ENCODE measurements at regions not wholly inside any gene's neighbourhood (a gene's known extent, or its start where the extent isn't known, plus 50 kb on each side); places are given as distances from the start of the nearest gene placed in this dataset.

GRCh38 chr10:44435196-44435595, 50.3 kb upstream of the CXCL12 start:
- H3K4me3 ChIP-seq (ENCODE audit: low read length) = no peak overlapping the region
- no peak for DNase-seq (ENCODE audit: low read depth, low spot score)

DNA sequence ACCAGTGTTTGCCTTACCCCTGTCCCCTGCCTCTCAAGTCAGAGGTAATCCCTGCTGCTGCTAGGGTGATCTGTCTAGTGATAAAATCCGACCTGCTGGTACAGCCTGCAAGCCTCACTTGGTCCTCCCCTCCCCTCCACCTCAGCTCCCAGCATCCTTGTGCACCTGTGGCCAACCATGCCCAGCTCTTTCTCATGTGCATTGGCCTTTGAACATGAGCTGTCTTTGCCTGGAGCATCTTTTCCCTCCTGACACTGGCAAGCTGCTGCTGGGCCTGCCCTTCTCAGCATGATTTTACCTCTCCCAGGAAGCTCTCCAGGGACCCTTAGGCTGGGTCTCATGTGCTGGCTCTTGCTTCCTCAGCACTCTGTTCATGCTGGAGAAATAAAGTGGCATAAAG, 51.3 kb upstream of the CXCL12 start:
- no peak overlapping the region for H3K4me3 ChIP-seq (ENCODE audit: low read length)
- DNase-seq (ENCODE audit: low read depth, low spot score) = no peak

GRCh38 chr10:44437840-44438511, 53.1 kb upstream of the CXCL12 start:
- no peak for DNase-seq (ENCODE audit: low read depth, low spot score)
- no peak overlapping the region for H3K4me3 ChIP-seq (ENCODE audit: low read length)

DNA sequence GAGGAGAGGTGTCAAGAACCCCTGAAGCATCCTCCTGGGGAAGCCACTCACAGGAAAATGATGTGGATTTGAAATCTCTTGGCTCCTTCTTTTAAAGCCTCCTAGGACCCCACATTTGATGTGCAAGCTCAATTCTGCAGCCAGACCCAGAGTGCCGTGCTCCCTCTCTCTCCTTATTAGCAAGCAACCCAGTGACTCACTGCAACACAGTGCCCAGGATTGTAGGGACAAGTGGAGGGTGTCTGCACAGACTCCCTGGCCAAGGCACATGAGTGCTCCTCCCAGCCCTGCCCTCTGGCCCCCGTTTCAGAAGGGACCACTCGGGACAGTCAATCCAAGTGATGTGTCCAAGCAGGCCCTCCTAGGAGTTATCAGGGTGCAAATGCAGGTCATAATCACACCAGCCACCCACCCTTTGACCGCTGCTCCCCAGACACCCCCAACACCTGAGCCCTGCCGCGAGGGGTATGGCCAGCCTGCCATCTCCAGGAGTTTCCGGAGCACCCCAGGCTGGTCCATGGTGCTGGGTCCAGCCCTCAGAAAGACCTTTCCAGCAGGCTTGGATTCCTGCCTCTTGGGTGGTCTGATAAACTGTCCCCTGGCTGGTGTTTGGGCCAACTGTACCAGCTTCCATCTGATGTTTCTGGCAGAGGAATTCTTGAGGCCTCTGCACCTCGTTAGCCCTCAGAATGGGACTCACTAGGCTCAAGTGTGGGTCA, 54.5 kb upstream of the CXCL12 start:
- no peak overlapping the region for H3K4me3 ChIP-seq (ENCODE audit: low read length)
- no peak for DNase-seq (ENCODE audit: low read depth, low spot score)

GRCh38 chr10:44439958-44440244, 55.0 kb upstream of the CXCL12 start:
- no peak for DNase-seq (ENCODE audit: low read depth, low spot score)
- no peak overlapping the region for H3K4me3 ChIP-seq (ENCODE audit: low read length)

GRCh38 chr10:44457259-44457658, 72.4 kb upstream of the CXCL12 start:
- no peak overlapping the region for H3K4me3 ChIP-seq (ENCODE audit: low read length)
- no peak for DNase-seq (ENCODE audit: low read depth, low spot score)

GRCh38 chr10:44458671-44459413, 73.9 kb upstream of the CXCL12 start:
- no peak overlapping the region for H3K4me3 ChIP-seq (ENCODE audit: low read length)
- DNase-seq (ENCODE audit: low read depth, low spot score) = no peak

GRCh38 chr10:44459671-44460070, 74.8 kb upstream of the CXCL12 start:
- no peak overlapping the region for H3K4me3 ChIP-seq (ENCODE audit: low read length)

GRCh38 chr10:44460416-44460815, 75.5 kb upstream of the CXCL12 start:
- H3K4me3 ChIP-seq (ENCODE audit: low read length) = no peak overlapping the region
- DNase-seq (ENCODE audit: low read depth, low spot score) = no peak

More at GRCh38 chr10:44459671-44460070, 74.8 kb upstream of the CXCL12 start:
- DNase-seq (ENCODE audit: low read depth, low spot score) = no peak

DNA sequence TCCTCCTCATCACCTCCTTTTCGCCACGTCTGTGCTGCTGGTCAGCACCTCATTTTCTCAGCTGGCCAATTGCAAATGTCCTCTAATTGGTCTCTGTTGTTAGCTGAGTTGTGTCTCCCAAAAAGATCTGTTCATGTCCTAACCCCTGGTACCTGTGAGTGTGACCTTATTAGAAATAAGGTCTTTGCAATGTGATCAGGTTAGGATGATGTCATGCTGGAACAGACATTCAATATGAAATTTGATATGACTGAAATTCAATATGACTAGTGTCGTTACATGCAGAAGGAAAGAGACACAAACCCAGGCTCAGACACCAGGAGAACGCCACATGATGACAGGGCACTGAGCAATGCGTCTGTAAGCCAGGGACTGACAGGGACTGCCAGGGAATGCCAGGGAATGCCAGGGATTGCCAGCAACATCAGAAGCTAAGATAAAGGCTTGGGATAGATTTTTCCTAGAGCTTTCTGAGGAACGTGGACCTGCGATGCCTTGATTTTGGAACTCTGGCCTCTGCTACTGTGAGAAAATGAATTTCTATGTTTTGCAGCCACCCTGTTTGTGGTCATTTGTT, 77.5 kb upstream of the CXCL12 start:
- no peak overlapping the region for H3K4me3 ChIP-seq (ENCODE audit: low read length)
- no peak for DNase-seq (ENCODE audit: low read depth, low spot score)

- no peak for DNase-seq (ENCODE audit: low read depth, low spot score)
- H3K4me3 ChIP-seq (ENCODE audit: low read length) = no peak overlapping the region
Measured at GRCh38 chr10:44463511-44464121, 78.7 kb upstream of the CXCL12 start.

DNA sequence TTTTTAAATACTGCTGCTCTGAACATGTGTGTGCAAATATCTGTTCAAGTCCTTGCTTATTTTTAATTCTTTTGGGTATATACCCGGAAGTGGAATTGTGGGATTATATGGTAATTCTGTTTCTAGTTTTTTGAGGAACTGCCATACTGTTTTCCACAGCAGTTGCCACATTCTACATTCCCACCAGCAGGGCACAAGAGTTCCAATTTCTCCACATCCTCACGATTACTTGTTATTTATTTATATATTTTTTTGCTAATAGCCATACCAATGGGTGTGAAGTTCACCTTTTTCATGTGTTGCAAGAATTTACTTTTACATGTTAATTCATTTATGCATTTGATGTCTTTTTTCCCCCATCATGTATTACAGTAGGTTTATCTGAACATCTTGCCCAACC, 79.6 kb upstream of the CXCL12 start:
- H3K4me3 ChIP-seq (ENCODE audit: low read length) = no peak overlapping the region
- no peak for DNase-seq (ENCODE audit: low read depth, low spot score)

DNA sequence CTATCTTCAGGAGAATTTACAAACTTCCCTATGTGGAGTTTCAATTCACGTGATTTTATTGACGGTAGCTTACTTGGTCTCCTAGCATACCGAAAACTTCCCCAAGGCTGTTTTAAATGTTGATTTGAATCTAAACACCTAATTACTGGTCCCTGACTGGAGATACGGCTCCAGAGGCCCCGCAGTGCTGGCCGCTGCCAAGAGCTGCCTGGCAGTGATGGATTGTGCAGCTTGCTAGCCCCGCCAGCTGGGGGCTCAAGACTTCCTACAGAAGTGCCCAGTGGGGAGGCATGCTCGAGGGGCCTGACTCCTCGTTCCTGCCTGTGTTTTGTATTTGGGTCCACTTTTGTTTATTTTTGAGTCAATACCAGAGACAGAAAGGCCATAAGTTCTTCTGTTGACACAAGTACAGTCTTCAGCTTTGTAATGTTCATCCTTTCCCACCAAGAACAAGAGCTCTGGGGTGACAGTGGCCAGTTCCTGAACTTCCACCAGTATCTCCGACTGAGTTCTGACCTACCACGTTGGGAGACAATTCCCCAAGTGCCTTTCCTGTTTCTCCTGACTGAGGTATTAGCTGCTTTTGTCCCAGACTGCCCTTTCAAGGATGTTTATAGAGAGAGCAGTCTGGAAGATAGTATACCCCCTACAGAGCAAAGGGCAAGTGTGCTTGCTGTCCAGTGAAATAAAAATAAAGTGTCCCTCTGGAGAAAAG, 80.7 kb upstream of the CXCL12 start:
- no peak overlapping the region for H3K4me3 ChIP-seq (ENCODE audit: low read length)
- DNase-seq (ENCODE audit: low read depth, low spot score) = no peak

DNA sequence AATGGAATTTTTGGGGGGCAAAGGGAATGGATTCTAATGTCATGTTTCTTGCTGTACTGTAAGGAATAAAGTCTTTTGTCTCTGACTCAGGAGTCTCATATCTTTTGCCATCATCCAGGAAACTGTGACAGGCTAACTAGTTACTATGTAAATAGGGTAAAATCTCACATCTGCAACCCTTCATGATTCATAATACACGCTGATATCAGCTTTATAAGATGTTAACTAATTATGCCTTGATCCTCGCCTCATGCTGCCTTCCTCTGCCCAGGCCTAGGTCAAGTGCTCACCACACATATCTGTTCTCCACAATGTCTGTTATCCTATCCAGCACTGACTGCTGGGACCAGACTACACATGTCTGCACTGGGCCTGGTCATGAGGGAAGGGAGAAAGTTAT, 81.3 kb upstream of the CXCL12 start:
- no peak overlapping the region for H3K4me3 ChIP-seq (ENCODE audit: low read length)
- DNase-seq (ENCODE audit: low read depth, low spot score) = no peak

GRCh38 chr10:44467090-44467489, 82.2 kb upstream of the CXCL12 start:
- H3K4me3 ChIP-seq (ENCODE audit: low read length) = no peak overlapping the region

GRCh38 chr10:44467900-44468299, 83.0 kb upstream of the CXCL12 start:
- no peak for DNase-seq (ENCODE audit: low read depth, low spot score)
- H3K4me3 ChIP-seq (ENCODE audit: low read length) = no peak overlapping the region

More at GRCh38 chr10:44467090-44467489, 82.2 kb upstream of the CXCL12 start:
- DNase-seq (ENCODE audit: low read depth, low spot score) = no peak

GRCh38 chr10:44468525-44468924, 83.6 kb upstream of the CXCL12 start:
- no peak overlapping the region for H3K4me3 ChIP-seq (ENCODE audit: low read length)
- DNase-seq (ENCODE audit: low read depth, low spot score) = no peak

GRCh38 chr10:44468965-44469364, 84.1 kb upstream of the CXCL12 start:
- DNase-seq (ENCODE audit: low read depth, low spot score) = no peak
- no peak overlapping the region for H3K4me3 ChIP-seq (ENCODE audit: low read length)

- H3K4me3 ChIP-seq (ENCODE audit: low read length) = no peak overlapping the region
- no peak for DNase-seq (ENCODE audit: low read depth, low spot score)
Measured at GRCh38 chr10:44470784-44471183, 85.9 kb upstream of the CXCL12 start.
